Activated B cell treated with CpG ODN at 0.5 μM for 24 hours (primary cell): ENCODE measurements at regions not wholly inside any gene's neighbourhood (a gene's known extent, or its start where the extent isn't known, plus 50 kb on each side); places are given as distances from the start of the nearest gene placed in this dataset.

Source experiments
- ATAC-seq: fragments of 200-7000 bp; cut with Tn5 transposase; one replicate; pipeline ENCODE4 v1.10.0; 2021; ENCODE audit warnings: low read depth, mild to moderate bottlenecking, moderate library complexity
- CTCF ChIA-PET: fragments of 350-600 bp; sonication (Branson Sonifier 250); formaldehyde crosslinking; loops from one replicate; lab custom pipeline; 2021; ENCODE audit warnings: antibody characterized with exemption; lab: Charles Lee
- POLR2A ChIA-PET: fragments of 350-600 bp; sonication (Branson Sonifier 250); formaldehyde crosslinking; loops from one replicate; lab custom pipeline; 2021; ENCODE audit warnings: antibody characterized with exemption; lab: Charles Lee
- DNase-seq: peaks from one replicate; pipeline ENCODE4 v3.0.0; 2022
- H3K27ac Mint-ChIP-seq: one replicate; pipeline ENCODE4 v1.8.0; 2020; ENCODE audit warnings: mixed read lengths
- H3K27me3 Mint-ChIP-seq: one replicate; pipeline ENCODE4 v1.8.0; 2021; ENCODE audit warnings: mixed read lengths
- H3K36me3 Mint-ChIP-seq: one replicate; pipeline ENCODE4 v1.8.0; 2021; ENCODE audit warnings: low read depth, mixed read lengths
- H3K4me1 Mint-ChIP-seq: one replicate; pipeline ENCODE4 v1.8.0; 2021; ENCODE audit warnings: mixed read lengths
- H3K4me3 Mint-ChIP-seq: one replicate; pipeline ENCODE4 v1.8.0; 2020; ENCODE audit warnings: mild to moderate bottlenecking, mixed read lengths
- H3K9me3 Mint-ChIP-seq: one replicate; pipeline ENCODE4 v1.8.0; 2020; ENCODE audit warnings: mixed read lengths
- CTCF ChIP-seq: fragments of 200-600 bp; IDR thresholded peaks from one replicate; pipeline ENCODE4 v1.8.0; 2022; ENCODE audit warnings: antibody characterized with exemption, mild to moderate bottlenecking
- intact Hi-C: fragments of 100-400 bp; cut with micrococcal nuclease; formaldehyde crosslinking; loops from one replicate; pipeline ENCODE4 v1.15.1; 2024

GRCh38 chr4:170581322-170581721 lies 491.6 kb upstream of the AADAT start:
- H3K9me3 Mint-ChIP-seq: peaks cover 3% of the 10 kb centered on the region

GRCh38 chr4:170580651-170581050 lies 490.9 kb upstream of the AADAT start:
- no peaks in the 10 kb centered on the region for H3K4me1 Mint-ChIP-seq
- H3K27me3 Mint-ChIP-seq: no peaks in the 10 kb centered on the region
- ChIA-PET CTCF (no interaction called here), POLR2A (no interaction called here)
- DNase-seq (no peak), ATAC-seq (no peak)
- H3K4me3 Mint-ChIP-seq: no peak overlapping the region
- no peaks in the 10 kb centered on the region for H3K36me3 Mint-ChIP-seq
- no peak for TF ChIP-seq CTCF
- intact Hi-C loops: loop anchor here (10.0 kb wide), 1 partner anchor 746 kb away; no protein-coding TSS in a partner anchor
- peaks cover 3% of the 10 kb centered on the region for H3K9me3 Mint-ChIP-seq
- no peak overlapping the region for H3K27ac Mint-ChIP-seq

More at GRCh38 chr4:170581322-170581721, 491.6 kb upstream of the AADAT start:
- ChIA-PET CTCF (no interaction called here), POLR2A (no interaction called here)
- TF ChIP-seq CTCF: no peak
- Mint-ChIP-seq H3K4me3 (no peak overlapping the region), H3K36me3 (no peaks in the 10 kb centered on the region), H3K4me1 (no peaks in the 10 kb centered on the region), H3K27ac (no peak overlapping the region), H3K27me3 (no peaks in the 10 kb centered on the region)
- ATAC-seq: no peak
- intact Hi-C loops: loop anchor here (10.0 kb wide), 1 partner anchor 747 kb away; no protein-coding TSS in a partner anchor
- no peak for DNase-seq

GRCh38 chr4:170538821-170539473 lies 449.2 kb upstream of the AADAT start:
- ATAC-seq (no peak), DNase-seq (no peak)
- intact Hi-C loops: no loop called here
- no peak for TF ChIP-seq CTCF
- Mint-ChIP-seq H3K27ac (no peak overlapping the region), H3K4me3 (no peak overlapping the region), H3K27me3 (no peaks in the 10 kb centered on the region), H3K9me3 (peaks cover 9% of the 10 kb centered on the region), H3K36me3 (no peaks in the 10 kb centered on the region), H3K4me1 (no peaks in the 10 kb centered on the region)
- POLR2A ChIA-PET: no interaction called here
- CTCF ChIA-PET: no interaction called here

- DNase-seq: no peak
Measured at GRCh38 chr4:170529748-170530722, 440.3 kb upstream of the AADAT start.

More at GRCh38 chr4:170529748-170530722, 440.3 kb upstream of the AADAT start:
- Mint-ChIP-seq H3K4me1 (no peaks in the 10 kb centered on the region), H3K27me3 (no peaks in the 10 kb centered on the region), H3K27ac (no peak overlapping the region), H3K4me3 (no peak overlapping the region), H3K36me3 (no peaks in the 10 kb centered on the region), H3K9me3 (no peaks in the 10 kb centered on the region)
- ChIA-PET POLR2A (no interaction called here), CTCF (no interaction called here)
- intact Hi-C loops: no loop called here
- TF ChIP-seq CTCF: no peak
- ATAC-seq: no peak
